ENCODE measurements at regions not wholly inside any gene's neighbourhood (a gene's known extent, or its start where the extent isn't known, plus 50 kb on each side); places are given as distances from the start of the nearest gene placed in this dataset.
A peak's percentile ranks its signal among the peaks of the same experiment; 100 is the strongest.
"Not testable (repeated sequence)": the region's sequence is repeated elsewhere in the genome, so short reads cannot be mapped to it uniquely, and the experiment has no call there.

DNA sequence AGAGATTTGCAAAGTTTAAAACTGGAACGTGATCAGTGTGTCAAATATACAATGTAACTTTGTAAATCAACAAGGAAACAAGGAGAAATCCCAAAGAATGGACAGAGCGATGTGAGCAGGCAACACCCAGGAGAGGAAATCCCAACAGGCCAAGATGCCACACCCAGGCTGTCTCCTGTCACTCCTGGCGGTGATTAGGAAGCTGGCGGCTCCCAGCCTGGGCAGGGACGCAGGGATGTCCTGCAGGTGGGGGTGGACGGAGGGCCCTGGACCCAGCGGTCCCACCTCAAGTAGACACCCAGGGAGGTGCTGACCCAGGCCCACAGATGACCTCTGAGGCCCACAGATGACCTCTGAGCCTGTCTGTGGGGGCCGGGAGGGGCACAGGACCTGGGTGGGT, 271.1 kb upstream of the SFSWAP start:
- not testable (repeated sequence) for DNase-seq (ENCODE audit: low read depth)

- not testable (repeated sequence) for DNase-seq (ENCODE audit: low read depth)
Measured at GRCh38 chr12:131440209-131441059, 270.5 kb upstream of the SFSWAP start.

GRCh38 chr12:131441060-131441396, 269.9 kb upstream of the SFSWAP start:
- no peak for DNase-seq (ENCODE audit: low read depth)

GRCh38 chr12:131441638-131442336, 269.1 kb upstream of the SFSWAP start:
- DNase-seq (ENCODE audit: low read depth), result no peak

DNA sequence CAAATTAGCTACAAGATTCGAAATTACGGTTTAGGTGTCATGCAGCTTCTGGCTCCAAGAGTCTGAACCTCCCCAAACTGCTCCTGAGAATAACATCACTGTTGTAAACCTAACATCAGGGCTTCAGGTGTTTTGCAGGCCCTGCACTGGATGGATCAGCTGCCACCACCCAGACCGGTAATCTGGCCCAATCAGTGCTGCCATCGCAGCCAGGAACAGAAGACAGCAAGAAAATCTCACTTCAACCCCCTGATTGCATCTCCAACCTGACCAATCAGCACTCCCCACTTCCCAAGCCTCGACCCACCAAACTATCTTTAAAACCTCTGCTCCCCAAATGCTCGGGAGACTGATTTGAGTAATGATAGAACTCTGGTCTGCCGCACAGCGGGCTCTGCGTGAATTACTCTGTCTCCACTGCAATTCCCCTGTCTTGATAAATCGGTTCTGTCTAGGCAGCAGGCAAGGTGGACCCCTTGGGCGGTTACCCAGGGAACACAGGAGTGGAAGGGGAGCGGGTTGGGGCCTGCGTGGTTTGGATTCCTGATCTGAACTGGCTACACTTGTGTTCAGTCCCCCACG, 268.5 kb upstream of the SFSWAP start:
- DNase-seq (ENCODE audit: low read depth), result no peak

DNA sequence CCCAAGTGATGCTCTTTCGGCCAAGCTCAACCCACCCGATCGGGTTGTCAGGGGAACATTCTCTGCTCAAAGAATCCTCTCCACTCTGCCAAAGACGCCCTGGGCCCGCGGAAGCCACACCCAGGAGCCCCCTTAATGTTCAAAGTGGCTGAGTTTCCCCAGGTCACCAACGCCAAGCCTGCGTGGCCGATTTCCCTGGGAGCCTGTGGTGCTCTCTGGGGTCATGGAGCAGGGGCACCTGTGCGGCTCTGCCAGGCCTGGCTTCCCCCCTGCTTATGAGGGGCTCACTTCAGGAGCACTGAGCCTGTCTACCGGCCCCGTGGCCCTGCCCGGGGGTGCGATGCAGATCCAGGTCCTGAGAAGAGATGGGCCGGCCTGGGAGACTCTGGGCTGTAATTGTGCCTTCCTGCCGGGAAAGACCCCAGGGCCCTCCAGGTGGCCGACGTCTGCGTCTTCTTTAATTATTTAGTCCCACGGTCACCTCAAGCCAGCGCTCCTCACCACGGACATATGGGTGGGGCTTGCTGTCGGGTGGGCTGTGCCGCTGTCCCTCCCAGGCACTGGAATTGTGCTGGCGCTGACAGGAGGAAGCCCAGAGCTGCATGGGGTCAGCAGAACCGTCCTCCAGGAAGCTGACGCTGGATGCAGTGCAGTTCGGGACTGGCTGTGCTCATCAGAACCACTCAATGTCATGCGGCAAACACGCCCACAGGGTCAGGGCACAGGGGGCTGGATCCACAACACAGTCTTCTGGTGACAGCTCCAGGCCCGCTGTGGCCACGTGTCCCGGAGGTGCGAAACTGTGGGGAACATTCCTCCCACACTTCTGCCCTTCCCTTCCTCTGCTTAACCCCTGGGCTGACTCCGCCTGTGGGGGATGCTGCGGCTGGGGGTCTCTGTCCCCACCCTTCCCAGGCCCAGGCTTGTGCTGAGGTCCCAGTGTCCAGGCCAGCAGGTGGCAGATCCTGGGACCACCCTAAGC, 267.6 kb upstream of the SFSWAP start:
- DNase-seq (ENCODE audit: low read depth), result no peak

DNA sequence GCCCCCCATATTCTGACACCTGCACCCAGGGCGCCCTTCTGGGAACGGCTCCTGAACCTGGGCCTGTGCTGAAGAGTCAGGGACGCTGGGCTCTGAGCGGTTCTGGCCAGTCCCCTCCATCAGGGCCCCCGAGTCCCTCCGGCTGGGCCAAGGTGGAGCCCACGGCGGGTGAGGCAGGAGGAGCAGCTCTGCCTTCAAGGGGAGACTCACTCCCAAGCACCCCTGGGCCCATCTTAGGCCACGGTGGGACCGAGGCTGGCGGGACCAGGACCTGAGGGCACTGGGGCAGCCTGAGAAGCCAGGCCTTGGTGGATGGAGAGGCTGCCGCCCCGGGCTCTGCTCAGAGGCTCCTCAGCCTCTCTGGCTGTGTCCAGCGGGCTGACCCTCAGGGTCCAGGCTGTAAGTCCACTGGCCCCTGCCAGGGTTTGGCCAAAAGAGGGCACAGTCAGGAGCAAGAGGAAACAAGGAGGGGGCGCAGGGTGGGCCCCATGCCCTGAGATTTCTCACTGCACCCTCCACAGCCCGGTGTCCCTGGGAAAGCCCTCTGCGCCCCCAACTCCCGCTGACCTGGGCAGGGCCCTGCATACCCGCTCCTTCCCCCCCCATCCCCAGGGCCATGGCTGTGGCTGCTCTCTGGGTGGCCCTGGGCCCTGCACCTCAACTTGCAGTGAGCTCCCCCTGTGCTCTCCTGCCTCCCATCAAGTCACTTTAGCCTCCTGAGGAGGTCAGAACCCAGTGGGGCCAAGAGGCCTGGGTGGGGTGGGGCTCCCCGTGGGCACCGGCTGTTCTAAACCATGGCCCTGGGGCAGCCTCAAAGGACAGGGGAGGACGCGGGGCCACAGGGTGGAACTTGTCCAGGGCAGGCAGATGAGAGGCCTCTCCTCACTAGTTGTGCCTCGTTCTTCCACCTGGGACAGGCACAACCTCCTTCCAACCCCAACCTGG, 266.4 kb upstream of the SFSWAP start:
- no peak for DNase-seq (ENCODE audit: low read depth)

- no peak for DNase-seq (ENCODE audit: low read depth)
Measured at GRCh38 chr12:131445184-131445774, 265.6 kb upstream of the SFSWAP start.

DNA sequence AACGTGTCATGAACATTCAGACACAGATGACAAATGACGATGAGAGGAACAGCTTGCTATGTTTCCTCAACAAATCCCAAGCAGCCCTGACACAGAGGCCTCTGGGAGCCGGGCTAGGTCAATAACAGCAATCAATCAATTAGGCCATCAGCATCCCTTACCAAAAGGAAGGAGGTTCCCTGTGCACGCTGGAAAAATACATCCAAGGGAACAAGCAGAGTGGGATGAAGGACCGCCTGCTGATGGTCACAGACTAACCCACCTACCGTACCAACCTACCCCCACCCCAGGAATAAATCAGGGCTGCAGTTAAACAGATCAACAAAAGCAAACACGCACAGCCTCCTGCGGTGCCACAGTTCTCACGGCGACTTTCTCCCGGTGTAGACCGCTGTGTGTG, 265.1 kb upstream of the SFSWAP start:
- DNase-seq (ENCODE audit: low read depth), result no peak

- DNase-seq (ENCODE audit: low read depth), result not testable (repeated sequence)
Measured at GRCh38 chr12:131447636-131448035, 263.3 kb upstream of the SFSWAP start.

GRCh38 chr12:131448254-131448795, 262.6 kb upstream of the SFSWAP start:
- no peak for DNase-seq (ENCODE audit: low read depth)

DNA sequence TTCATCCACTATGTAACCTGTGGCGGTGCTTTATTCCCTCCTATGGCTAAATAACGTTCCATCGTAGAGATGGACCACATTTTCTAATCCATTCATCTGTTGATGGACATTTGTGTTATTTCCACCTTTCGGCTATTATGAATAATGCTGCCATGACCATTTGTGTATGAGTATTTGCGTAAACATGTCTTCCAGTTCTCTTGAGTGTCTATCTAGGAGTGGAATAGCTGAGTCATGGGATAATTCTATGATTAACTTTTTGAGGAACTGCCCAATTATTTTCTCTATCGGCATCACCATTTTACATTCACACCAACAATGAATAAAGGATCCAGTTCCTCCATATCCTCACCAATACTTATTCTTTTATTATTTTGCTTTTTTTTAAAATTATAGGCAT, 261.9 kb upstream of the SFSWAP start:
- DNase-seq (ENCODE audit: low read depth), result no peak

GRCh38 chr12:131452444-131452860, 258.4 kb upstream of the SFSWAP start:
- no peak for DNase-seq (ENCODE audit: low read depth)

DNA sequence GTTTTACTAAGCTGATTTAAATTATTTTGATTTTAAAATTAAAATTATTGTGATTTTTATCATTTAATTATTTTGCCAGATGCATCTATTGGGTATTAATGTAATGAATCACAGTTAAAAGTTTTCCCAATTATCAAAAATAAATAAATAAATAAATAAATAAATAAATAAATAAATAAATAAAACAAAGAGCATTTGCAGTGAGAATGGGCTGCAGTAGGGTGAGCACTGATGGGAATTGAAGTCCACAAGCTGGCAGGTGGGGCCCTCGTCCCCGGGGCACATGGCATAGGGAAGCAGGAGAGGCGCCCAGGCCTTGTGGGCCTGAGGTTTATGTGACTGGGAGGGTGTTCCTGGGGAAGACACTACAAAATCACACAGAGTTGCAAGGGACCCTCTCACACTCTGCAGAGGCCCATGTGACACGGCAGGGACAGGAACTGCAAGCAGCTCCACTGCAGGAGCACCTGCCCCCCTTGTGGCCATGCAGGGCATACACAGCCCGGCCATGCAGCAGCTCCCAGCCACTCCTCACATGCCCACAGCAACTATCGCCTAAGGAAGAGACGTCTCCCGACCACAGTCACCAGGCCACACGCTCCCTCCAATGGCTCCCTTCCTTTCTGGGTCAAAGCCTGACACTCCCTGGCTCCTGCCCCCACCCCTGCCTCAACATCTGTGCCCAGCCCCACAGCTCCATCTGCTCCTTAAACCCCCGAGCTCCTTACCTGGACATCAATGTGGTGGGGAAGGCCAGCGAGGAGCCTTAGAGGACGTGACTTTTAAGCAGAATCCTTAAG, 256.3 kb upstream of the SFSWAP start:
- DNase-seq (ENCODE audit: low read depth), result peak; percentile 30

- DNase-seq (ENCODE audit: low read depth), result no peak
Measured at GRCh38 chr12:131455218-131455506, 255.7 kb upstream of the SFSWAP start.

- no peak for DNase-seq (ENCODE audit: low read depth)
Measured at GRCh38 chr12:131455581-131456110, 255.2 kb upstream of the SFSWAP start.

DNA sequence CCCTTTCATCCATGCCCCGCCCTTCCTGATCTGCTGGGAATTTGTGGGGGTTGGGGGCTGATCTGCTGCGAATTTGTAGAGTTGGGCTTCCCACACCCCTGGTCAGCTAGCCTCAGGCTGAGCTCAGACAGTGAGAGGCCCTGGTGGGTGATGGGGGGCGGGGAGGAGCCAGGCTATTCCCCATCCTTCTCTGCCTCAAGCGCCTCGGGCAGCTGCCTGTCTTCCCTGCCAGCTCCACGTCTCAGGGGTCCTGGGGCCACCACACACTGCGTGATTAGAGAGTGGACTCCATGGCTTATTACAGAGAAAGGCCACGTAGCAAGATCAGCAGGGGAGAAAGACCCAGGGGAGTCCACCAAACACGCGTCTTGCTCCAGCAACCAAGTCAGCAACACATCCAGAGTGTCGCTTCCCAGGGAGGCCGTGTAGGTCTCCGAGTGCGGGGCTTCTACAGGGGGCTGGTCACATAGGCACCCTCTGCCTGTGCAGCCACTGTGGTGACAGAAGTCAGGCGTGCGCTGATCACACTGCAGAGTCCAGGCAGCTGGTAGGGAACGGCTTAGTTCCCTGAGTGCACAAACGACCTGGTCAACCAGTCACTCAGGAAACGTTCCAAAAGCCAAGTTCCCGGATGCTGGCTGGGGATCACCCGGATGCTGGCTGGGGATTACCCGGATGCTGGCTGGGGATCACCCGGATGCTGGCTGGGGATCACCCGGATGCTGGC, 254.4 kb upstream of the SFSWAP start:
- DNase-seq (ENCODE audit: low read depth), result no peak

DNA sequence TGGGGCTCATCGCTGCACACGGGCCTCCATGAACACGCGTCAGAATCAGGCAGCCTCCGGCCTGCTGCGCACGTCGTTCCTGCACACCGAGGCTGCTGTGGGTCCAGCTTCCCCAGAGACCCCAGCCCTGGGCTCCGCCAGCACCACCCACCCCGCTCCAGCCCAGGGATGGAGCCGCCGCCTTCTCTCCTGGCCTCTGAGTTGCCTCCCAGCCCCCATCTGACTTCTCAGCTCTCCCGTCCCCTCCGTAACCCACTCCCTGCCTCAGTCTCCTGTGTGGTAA, 253.9 kb upstream of the SFSWAP start:
- no peak for DNase-seq (ENCODE audit: low read depth)

Measured in M059J (cell line).